HG02970 (cell line): ENCODE measurements at regions not wholly inside any gene's neighbourhood (a gene's known extent, or its start where the extent isn't known, plus 50 kb on each side); places are given as distances from the start of the nearest gene placed in this dataset.

Experiments used
- ATAC-seq: cut with Tn5 transposase; IDR thresholded peaks from one replicate; pipeline ENCODE4 v1.9.1; 2021; ENCODE audit warnings: mild to moderate bottlenecking, moderate library complexity, moderate number of reproducible peaks; ENCODE audit not compliant: unreplicated experiment, low FRiP score

DNA sequence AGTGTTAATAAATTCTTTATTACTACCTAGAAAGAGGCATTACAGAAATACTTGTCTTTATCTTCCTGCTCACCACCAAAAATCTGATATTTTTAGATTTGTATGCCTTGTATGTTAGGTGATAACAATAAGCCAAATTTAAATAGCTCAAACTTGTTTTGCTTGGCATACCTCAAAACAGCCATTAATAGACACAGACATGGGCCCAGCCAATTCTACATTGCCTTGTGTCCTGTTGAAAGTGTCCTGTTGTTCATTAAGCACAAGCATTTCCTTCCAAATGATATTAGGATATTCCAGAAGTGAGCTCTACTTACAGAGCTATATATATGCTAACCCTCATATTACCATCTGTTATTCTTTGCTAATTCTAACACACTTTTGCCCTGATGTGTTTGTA is 438.6 kb upstream of the ZNF385D start:
- ATAC-seq, result no peak

GRCh38 chr3:22199095-22199494 is 448.1 kb upstream of the ZNF385D start:
- no peak for ATAC-seq

- ATAC-seq, result no peak
These were observed 457.8 kb upstream of the ZNF385D start for GRCh38 chr3:22208844-22209243.

DNA sequence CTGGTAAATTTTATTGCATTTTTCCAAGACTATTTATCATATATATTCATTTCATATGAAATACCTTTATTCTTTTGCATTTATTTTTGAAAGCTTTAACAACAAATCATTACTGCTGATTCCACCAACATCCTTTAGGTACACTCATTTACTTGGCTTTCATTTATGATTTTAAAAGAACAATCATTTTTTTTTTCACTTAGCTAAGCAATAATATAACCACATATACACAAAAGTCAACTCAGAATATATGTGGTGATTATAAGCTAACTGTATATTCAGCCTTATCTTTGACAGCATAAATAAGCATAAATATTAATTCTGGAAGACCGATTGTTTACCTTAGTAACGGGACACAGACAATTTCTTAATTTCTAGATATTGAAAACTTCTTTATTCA is 458.6 kb upstream of the ZNF385D start:
- ATAC-seq, result no peak

- ATAC-seq, result no peak
These were observed 459.7 kb upstream of the ZNF385D start for GRCh38 chr3:22210693-22211092.

- ATAC-seq, result no peak
These were observed 465.6 kb upstream of the ZNF385D start for GRCh38 chr3:22216601-22217000.

GRCh38 chr3:22225161-22225560 is 474.2 kb upstream of the ZNF385D start:
- no peak for ATAC-seq

- no peak for ATAC-seq
These were observed 477.7 kb upstream of the ZNF385D start for GRCh38 chr3:22228705-22229104.

- ATAC-seq, result no peak
These were observed 480.1 kb upstream of the ZNF385D start for GRCh38 chr3:22231061-22231460.

- peak; percentile 65 for ATAC-seq
These were observed 485.7 kb upstream of the ZNF385D start for GRCh38 chr3:22236490-22237270.

- no peak for ATAC-seq
These were observed 488.0 kb upstream of the ZNF385D start for GRCh38 chr3:22239011-22239410.

GRCh38 chr3:22241110-22241509 is 490.1 kb upstream of the ZNF385D start:
- ATAC-seq, result no peak

- no peak for ATAC-seq
These were observed 493.9 kb upstream of the ZNF385D start for GRCh38 chr3:22244761-22245521.

- ATAC-seq, result no peak
These were observed 495.0 kb upstream of the ZNF385D start for GRCh38 chr3:22245811-22246583.

GRCh38 chr3:22249658-22250057 is 498.6 kb upstream of the ZNF385D start:
- ATAC-seq, result no peak

- ATAC-seq, result no peak
These were observed 506.2 kb upstream of the ZNF385D start for GRCh38 chr3:22257252-22257651.

GRCh38 chr3:22262386-22262785 is 511.4 kb upstream of the ZNF385D start:
- ATAC-seq, result no peak

GRCh38 chr3:22263042-22263441 is 512.0 kb upstream of the ZNF385D start:
- ATAC-seq, result no peak

- no peak for ATAC-seq
These were observed 514.4 kb upstream of the ZNF385D start for GRCh38 chr3:22265403-22265802.

- no peak for ATAC-seq
These were observed 518.8 kb upstream of the ZNF385D start for GRCh38 chr3:22269831-22270230.

- no peak for ATAC-seq
These were observed 525.3 kb upstream of the ZNF385D start for GRCh38 chr3:22276351-22276750.
